Sigmoid colon (tissue), 4 donors: ENCODE measurements at regions not wholly inside any gene's neighbourhood (a gene's known extent, or its start where the extent isn't known, plus 50 kb on each side); places are given as distances from the start of the nearest gene placed in this dataset.

Experiments used
- EP300 ChIP-seq, 4 donors: sonication (generic); formaldehyde crosslinking; IDR thresholded peaks; one replicate each; pipeline ENCODE4 v1.6.1; 2017; ENCODE audit warnings: antibody characterized with exemption in 4 of 4
- POLR2A ChIP-seq, 2 donors: fragments of 450-650 bp; IDR thresholded peaks; one replicate each; pipeline ENCODE4 v1.6.1; 2016; ENCODE audit warnings: antibody characterized with exemption in 2 of 2, mild to moderate bottlenecking in 2 of 2, moderate library complexity in 2 of 2
- TF ChIP-seq, protein P1 (sequence below), 4 experiments: fragments of 450-650 bp in 3 of 4; fragments of 200-600 bp in 1 of 4; IDR thresholded peaks; one replicate each; pipeline ENCODE4 v1.5.1; 2016 to 2019; ENCODE audit warnings: antibody characterized with exemption in 4 of 4, mild to moderate bottlenecking in 3 of 4, moderate library complexity in 2 of 4

GRCh38 chr12:81874166-81874565 lies 115.0 kb upstream of the PPFIA2 start:
- no peak for TF ChIP-seq EP300 (IDR thresholded peaks at IDR 0.05)
- TF ChIP-seq, protein P1, sequence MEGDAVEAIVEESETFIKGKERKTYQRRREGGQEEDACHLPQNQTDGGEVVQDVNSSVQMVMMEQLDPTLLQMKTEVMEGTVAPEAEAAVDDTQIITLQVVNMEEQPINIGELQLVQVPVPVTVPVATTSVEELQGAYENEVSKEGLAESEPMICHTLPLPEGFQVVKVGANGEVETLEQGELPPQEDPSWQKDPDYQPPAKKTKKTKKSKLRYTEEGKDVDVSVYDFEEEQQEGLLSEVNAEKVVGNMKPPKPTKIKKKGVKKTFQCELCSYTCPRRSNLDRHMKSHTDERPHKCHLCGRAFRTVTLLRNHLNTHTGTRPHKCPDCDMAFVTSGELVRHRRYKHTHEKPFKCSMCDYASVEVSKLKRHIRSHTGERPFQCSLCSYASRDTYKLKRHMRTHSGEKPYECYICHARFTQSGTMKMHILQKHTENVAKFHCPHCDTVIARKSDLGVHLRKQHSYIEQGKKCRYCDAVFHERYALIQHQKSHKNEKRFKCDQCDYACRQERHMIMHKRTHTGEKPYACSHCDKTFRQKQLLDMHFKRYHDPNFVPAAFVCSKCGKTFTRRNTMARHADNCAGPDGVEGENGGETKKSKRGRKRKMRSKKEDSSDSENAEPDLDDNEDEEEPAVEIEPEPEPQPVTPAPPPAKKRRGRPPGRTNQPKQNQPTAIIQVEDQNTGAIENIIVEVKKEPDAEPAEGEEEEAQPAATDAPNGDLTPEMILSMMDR (IDR thresholded peaks at IDR 0.05), result no peak
- TF ChIP-seq POLR2A (IDR thresholded peaks at IDR 0.05), result no peak
